WTC11 (cell line): ENCODE measurements at regions not wholly inside any gene's neighbourhood (a gene's known extent, or its start where the extent isn't known, plus 50 kb on each side); places are given as distances from the start of the nearest gene placed in this dataset.
A peak's percentile ranks its signal among the peaks of the same experiment; 100 is the strongest.

Source experiments
- ATAC-seq: fragments of 200-7000 bp; cut with Tn5 transposase; 2 replicates; pipeline ENCODE4 v1.10.0; 2021; ENCODE audit warnings: mild to moderate bottlenecking, moderate library complexity
- CTCF ChIA-PET: fragments of 300-600 bp; sonication (Branson Sonifier 250); formaldehyde crosslinking; loops from one replicate; lab custom pipeline; 2021; ENCODE audit warnings: antibody characterized with exemption; lab: Charles Lee
- POLR2A ChIA-PET: fragments of 350-600 bp; sonication (Branson Sonifier 250); formaldehyde crosslinking; loops from one replicate; lab custom pipeline; 2021; ENCODE audit warnings: antibody characterized with exemption; lab: Charles Lee
- DNase-seq: peaks from one replicate; pipeline ENCODE4 v3.0.0; 2021; ENCODE audit warnings: low spot score
- H3K27ac Mint-ChIP-seq: 2 replicates; pipeline ENCODE4 v1.8.0; 2021; ENCODE audit warnings: mixed read lengths
- H3K27me3 Mint-ChIP-seq: 2 replicates; pipeline ENCODE4 v1.8.0; 2021; ENCODE audit warnings: low read depth, mild to moderate bottlenecking, moderate library complexity, mixed read lengths
- H3K36me3 Mint-ChIP-seq: 2 replicates; pipeline ENCODE4 v1.8.0; 2021; ENCODE audit warnings: mixed read lengths
- H3K4me1 Mint-ChIP-seq: 2 replicates; pipeline ENCODE4 v1.8.0; 2022; ENCODE audit warnings: mixed read lengths
- H3K4me3 Mint-ChIP-seq: 2 replicates; pipeline ENCODE4 v1.8.0; 2021; ENCODE audit warnings: mild to moderate bottlenecking, moderate library complexity, mixed read lengths
- H3K9me3 Mint-ChIP-seq: 2 replicates; pipeline ENCODE4 v1.8.0; 2021; ENCODE audit warnings: mixed read lengths
- CREM ChIP-seq: sonication (generic); formaldehyde crosslinking; IDR thresholded peaks from 2 replicates; pipeline ENCODE4 v1.8.1; 2022; ENCODE audit warnings: mild to moderate bottlenecking, missing genetic modification reagents, moderate library complexity
- CTCF ChIP-seq: fragments of 200-600 bp; IDR thresholded peaks from 2 replicates; pipeline ENCODE4 v1.8.0; 2022; ENCODE audit warnings: antibody characterized with exemption
- HMGA2 ChIP-seq: fragments of 250-450 bp; sonication (Bioruptor Pico); IDR thresholded peaks from 2 replicates; pipeline ENCODE4 v1.4.0; 2021; ENCODE audit warnings: mild to moderate bottlenecking, moderate library complexity
- IRF2 ChIP-seq: sonication (generic); formaldehyde crosslinking; IDR thresholded peaks from 2 replicates; pipeline ENCODE4 v1.8.0; 2022; ENCODE audit warnings: low read depth, missing genetic modification reagents, borderline replicate concordance
- KAT7 ChIP-seq: sonication (generic); formaldehyde crosslinking; IDR thresholded peaks from 2 replicates; pipeline ENCODE4 v1.8.1; 2023; ENCODE audit warnings: missing genetic modification reagents, mild to moderate bottlenecking, borderline replicate concordance
- MYBL2 ChIP-seq: sonication (generic); formaldehyde crosslinking; IDR thresholded peaks from 2 replicates; pipeline ENCODE4 v1.8.1; 2023; ENCODE audit warnings: mild to moderate bottlenecking, moderate library complexity, missing genetic modification reagents
- NFE2L1 ChIP-seq: sonication (generic); formaldehyde crosslinking; IDR thresholded peaks from 2 replicates; pipeline ENCODE4 v1.8.1; 2023; ENCODE audit warnings: missing genetic modification reagents
- NR1H2 ChIP-seq: sonication (generic); formaldehyde crosslinking; IDR thresholded peaks from 2 replicates; pipeline ENCODE4 v1.9.0; 2021; ENCODE audit warnings: mild to moderate bottlenecking, moderate library complexity, missing genetic modification reagents
- ZNF281 ChIP-seq: sonication (generic); formaldehyde crosslinking; IDR thresholded peaks from 2 replicates; pipeline ENCODE4 v1.8.0; 2023; ENCODE audit warnings: mild to moderate bottlenecking, missing genetic modification reagents

GRCh38 chr9:90140131-90140818 lies 502.3 kb downstream of the DIRAS2 start:
- POLR2A ChIA-PET = no interaction called here
- Mint-ChIP-seq H3K36me3 (no peaks in the 10 kb centered on the region), H3K4me3 (no peak overlapping the region), H3K4me1 (peaks cover 19% of the 10 kb centered on the region), H3K27ac (no peak overlapping the region), H3K27me3 (no peaks in the 10 kb centered on the region), H3K9me3 (peaks cover 2% of the 10 kb centered on the region)
- DNase-seq (no peak), ATAC-seq (peak; percentile 78)
- TF ChIP-seq MYBL2 = no peak
- no peak for TF ChIP-seq ZNF281 (CRISPR knock-in tag)
- TF ChIP-seq IRF2 = no peak
- CTCF ChIA-PET = interaction anchor here (0.6 to 1.6 kb wide), 6 partner anchors 16 to 547 kb away, joined by 3 to 7 read pairs (median 4); no protein-coding TSS in a partner anchor

GRCh38 chr9:90141723-90142122 lies 500.9 kb downstream of the DIRAS2 start:
- DNase-seq (no peak), ATAC-seq (no peak)
- Mint-ChIP-seq H3K36me3 (peaks cover 4% of the 10 kb centered on the region; the same call in 1 of the 2 replicates), H3K27ac (no peak overlapping the region), H3K9me3 (peaks cover 13% of the 10 kb centered on the region), H3K4me1 (peaks cover 19% of the 10 kb centered on the region), H3K27me3 (no peaks in the 10 kb centered on the region), H3K4me3 (no peak overlapping the region)
- POLR2A ChIA-PET = no interaction called here
- CTCF ChIA-PET = interaction anchor here (0.5 to 1.7 kb wide), 11 partner anchors 10 to 577 kb away, joined by 3 to 9 read pairs (median 3); partner anchors contain the start of gene DIRAS2
- TF ChIP-seq KAT7 (CRISPR knock-in tag) (no peak), CTCF (peak; percentile 44; the same call in 1 of the 2 replicates), CREM (CRISPR knock-in tag) (no peak), NFE2L1 (CRISPR knock-in tag) (no peak), HMGA2 (CRISPR knock-in tag) (no peak)

- no peak for ATAC-seq
Observed at GRCh38 chr9:90142580-90142979, 500.0 kb downstream of the DIRAS2 start.

More at GRCh38 chr9:90142580-90142979, 500.0 kb downstream of the DIRAS2 start:
- Mint-ChIP-seq H3K27ac (no peak overlapping the region; the same call in 1 of the 2 replicates), H3K36me3 (peaks cover 8% of the 10 kb centered on the region), H3K9me3 (peaks cover 18% of the 10 kb centered on the region), H3K27me3 (no peaks in the 10 kb centered on the region), H3K4me3 (no peak overlapping the region; the same call in 1 of the 2 replicates), H3K4me1 (peaks cover 19% of the 10 kb centered on the region)
- TF ChIP-seq NR1H2 (CRISPR knock-in tag) (no peak), CTCF (peak; percentile 45)
- ChIA-PET POLR2A (no interaction called here), CTCF (interaction anchor here (0.6 to 1.7 kb wide), 7 partner anchors 11 to 578 kb away, joined by 3 to 9 read pairs (median 3); no protein-coding TSS in a partner anchor)
- peak; percentile 48 for DNase-seq
